ELR (cell line): ENCODE measurements at regions not wholly inside any gene's neighbourhood (a gene's known extent, or its start where the extent isn't known, plus 50 kb on each side); places are given as distances from the start of the nearest gene placed in this dataset.

Source experiments
- DNase-seq: peaks from one replicate; pipeline ENCODE4 v3.0.0-alpha.2; 2015; ENCODE audit warnings: low read depth

- no peak for DNase-seq
These were observed 59.1 kb upstream of the GRPEL1 start for GRCh38 chr4:7126981-7127380.

- DNase-seq = peak; percentile 73
These were observed 57.0 kb upstream of the GRPEL1 start for GRCh38 chr4:7124689-7125442.

GRCh38 chr4:7121866-7122653 is 54.2 kb upstream of the GRPEL1 start:
- no peak for DNase-seq

GRCh38 chr4:7121174-7121573 is 53.3 kb upstream of the GRPEL1 start:
- no peak for DNase-seq

- DNase-seq = peak; percentile 15
These were observed 52.5 kb upstream of the GRPEL1 start for GRCh38 chr4:7120341-7120740.

- no peak for DNase-seq
These were observed 50.4 kb upstream of the GRPEL1 start for GRCh38 chr4:7118013-7118832.
